Liver (tissue), 3 donors: ENCODE measurements at regions not wholly inside any gene's neighbourhood (a gene's known extent, or its start where the extent isn't known, plus 50 kb on each side); places are given as distances from the start of the nearest gene placed in this dataset.

ENCODE experiments used
- EGR1 ChIP-seq, 2 donors: IDR thresholded peaks; 2 replicates each; pipeline ENCODE4 v1.6.1; 2016 to 2018; ENCODE audit warnings: antibody characterized with exemption in 2 of 2, low read depth in 2 of 2
- GABPA ChIP-seq, 2 donors: IDR thresholded peaks in 1 of 2; conservative IDR thresholded peaks in 1 of 2; 2 replicates each; pipeline ENCODE4 v1.6.1; 2016; ENCODE audit warnings: antibody characterized with exemption in 2 of 2, mild to moderate bottlenecking in 1 of 2, moderate library complexity in 1 of 2
- NR2F2 ChIP-seq: IDR thresholded peaks from 2 replicates; pipeline ENCODE4 v1.6.1; 2016; ENCODE audit warnings: antibody characterized with exemption
- RAD21 ChIP-seq, 2 donors: IDR thresholded peaks; 2 replicates each; pipeline ENCODE4 v1.6.1; 2016; ENCODE audit warnings: antibody characterized with exemption in 2 of 2, mild to moderate bottlenecking in 2 of 2
- REST ChIP-seq: IDR thresholded peaks from 2 replicates; pipeline ENCODE4 v1.6.1; 2016; ENCODE audit warnings: antibody characterized with exemption, mild to moderate bottlenecking
- RXRA ChIP-seq, 2 donors: IDR thresholded peaks; 2 replicates each; pipeline ENCODE4 v1.6.1; 2017 to 2018; ENCODE audit warnings: antibody characterized with exemption in 2 of 2, mild to moderate bottlenecking in 1 of 2
- SP1 ChIP-seq: IDR thresholded peaks from 2 replicates; pipeline ENCODE4 v1.6.1; 2018; ENCODE audit warnings: antibody characterized with exemption, mild to moderate bottlenecking
- YY1 ChIP-seq: IDR thresholded peaks from 2 replicates; pipeline ENCODE4 v1.6.1; 2016; ENCODE audit warnings: antibody characterized with exemption, mild to moderate bottlenecking
- TF ChIP-seq, protein P1 (sequence below): fragments of 150-350 bp; IDR thresholded peaks from 2 replicates; pipeline ENCODE4 v1.5.1; 2017; ENCODE audit warnings: improper control_type of control experiment, low read depth, low read length; ENCODE audit not compliant: missing input control
- TF ChIP-seq, protein P2 (sequence below): IDR thresholded peaks from 2 replicates; pipeline ENCODE4 v1.6.1; 2016; ENCODE audit warnings: antibody characterized with exemption
- TF ChIP-seq, protein P3 (sequence below): IDR thresholded peaks from 2 replicates; pipeline ENCODE4 v1.6.1; 2016; ENCODE audit warnings: antibody characterized with exemption
- donor health status: healthy.
- donor health status: healthy.

DNA sequence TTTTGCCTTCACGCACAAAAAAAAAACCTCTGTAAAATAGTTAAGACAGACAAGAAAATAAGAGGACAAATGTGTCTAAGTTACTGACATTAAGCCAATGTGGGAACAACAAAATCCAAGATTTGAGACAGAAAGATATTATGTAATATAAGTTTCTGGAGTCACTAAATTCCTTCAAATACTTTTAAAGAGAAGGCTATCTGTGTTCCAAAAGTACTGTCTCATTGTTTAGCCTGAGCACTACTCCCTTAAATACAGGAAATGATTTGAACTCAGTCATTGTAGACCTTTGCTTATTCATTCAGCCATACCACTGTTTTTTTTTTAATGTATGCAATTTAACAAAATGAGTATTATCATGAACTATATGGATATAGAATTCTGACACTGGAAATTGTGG is 82.7 kb upstream of the KITLG start:
- TF ChIP-seq RAD21 (IDR thresholded peaks at IDR 0.05) = no peak
- TF ChIP-seq, protein P1, sequence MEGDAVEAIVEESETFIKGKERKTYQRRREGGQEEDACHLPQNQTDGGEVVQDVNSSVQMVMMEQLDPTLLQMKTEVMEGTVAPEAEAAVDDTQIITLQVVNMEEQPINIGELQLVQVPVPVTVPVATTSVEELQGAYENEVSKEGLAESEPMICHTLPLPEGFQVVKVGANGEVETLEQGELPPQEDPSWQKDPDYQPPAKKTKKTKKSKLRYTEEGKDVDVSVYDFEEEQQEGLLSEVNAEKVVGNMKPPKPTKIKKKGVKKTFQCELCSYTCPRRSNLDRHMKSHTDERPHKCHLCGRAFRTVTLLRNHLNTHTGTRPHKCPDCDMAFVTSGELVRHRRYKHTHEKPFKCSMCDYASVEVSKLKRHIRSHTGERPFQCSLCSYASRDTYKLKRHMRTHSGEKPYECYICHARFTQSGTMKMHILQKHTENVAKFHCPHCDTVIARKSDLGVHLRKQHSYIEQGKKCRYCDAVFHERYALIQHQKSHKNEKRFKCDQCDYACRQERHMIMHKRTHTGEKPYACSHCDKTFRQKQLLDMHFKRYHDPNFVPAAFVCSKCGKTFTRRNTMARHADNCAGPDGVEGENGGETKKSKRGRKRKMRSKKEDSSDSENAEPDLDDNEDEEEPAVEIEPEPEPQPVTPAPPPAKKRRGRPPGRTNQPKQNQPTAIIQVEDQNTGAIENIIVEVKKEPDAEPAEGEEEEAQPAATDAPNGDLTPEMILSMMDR = no peak
- TF ChIP-seq YY1 = no peak
- TF ChIP-seq, protein P2, sequence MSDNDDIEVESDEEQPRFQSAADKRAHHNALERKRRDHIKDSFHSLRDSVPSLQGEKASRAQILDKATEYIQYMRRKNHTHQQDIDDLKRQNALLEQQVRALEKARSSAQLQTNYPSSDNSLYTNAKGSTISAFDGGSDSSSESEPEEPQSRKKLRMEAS = no peak
- no peak for TF ChIP-seq GABPA (IDR thresholded peaks at IDR 0.05 in 1 of 2, conservative IDR thresholded peaks at IDR 0.05 in 1 of 2)
- TF ChIP-seq RXRA (IDR thresholded peaks at IDR 0.05) = no peak
- no peak for TF ChIP-seq EGR1 (IDR thresholded peaks at IDR 0.05; ENCODE audit: low read depth in 2 of 2)
- TF ChIP-seq SP1 = no peak
- no peak for TF ChIP-seq REST
- no peak for TF ChIP-seq NR2F2
- TF ChIP-seq, protein P3, sequence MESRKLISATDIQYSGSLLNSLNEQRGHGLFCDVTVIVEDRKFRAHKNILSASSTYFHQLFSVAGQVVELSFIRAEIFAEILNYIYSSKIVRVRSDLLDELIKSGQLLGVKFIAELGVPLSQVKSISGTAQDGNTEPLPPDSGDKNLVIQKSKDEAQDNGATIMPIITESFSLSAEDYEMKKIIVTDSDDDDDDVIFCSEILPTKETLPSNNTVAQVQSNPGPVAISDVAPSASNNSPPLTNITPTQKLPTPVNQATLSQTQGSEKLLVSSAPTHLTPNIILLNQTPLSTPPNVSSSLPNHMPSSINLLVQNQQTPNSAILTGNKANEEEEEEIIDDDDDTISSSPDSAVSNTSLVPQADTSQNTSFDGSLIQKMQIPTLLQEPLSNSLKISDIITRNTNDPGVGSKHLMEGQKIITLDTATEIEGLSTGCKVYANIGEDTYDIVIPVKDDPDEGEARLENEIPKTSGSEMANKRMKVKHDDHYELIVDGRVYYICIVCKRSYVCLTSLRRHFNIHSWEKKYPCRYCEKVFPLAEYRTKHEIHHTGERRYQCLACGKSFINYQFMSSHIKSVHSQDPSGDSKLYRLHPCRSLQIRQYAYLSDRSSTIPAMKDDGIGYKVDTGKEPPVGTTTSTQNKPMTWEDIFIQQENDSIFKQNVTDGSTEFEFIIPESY = no peak
